ENCODE measurements at regions not wholly inside any gene's neighbourhood (a gene's known extent, or its start where the extent isn't known, plus 50 kb on each side); places are given as distances from the start of the nearest gene placed in this dataset.

GRCh38 chr3:72633121-72633520, 215.1 kb downstream of the SHQ1 start:
- no CpG with 5 or more reads among the region's 4 CpGs for WGBS (ENCODE audit: insufficient coverage)
- Histone ChIP-seq H3K79me2 (ENCODE audit: insufficient read depth, low read length) (no peaks in the 10 kb centered on the region), H3K27me3 (ENCODE audit: control insufficient read depth in 2 of 2, insufficient read depth in 2 of 2, low read length in 2 of 2) (no peaks in the 10 kb centered on the region), H4K20me1 (ENCODE audit: insufficient read depth, low read length) (no peaks in the 10 kb centered on the region), H3K9me3 (replicated peaks in 1 of 2; ENCODE audit: control insufficient read depth in 1 of 2, insufficient read depth in 1 of 2, low read length in 2 of 2) (no peaks in the 10 kb centered on the region), H3K4me3 (replicated peaks in 1 of 3; ENCODE audit: low read depth in 2 of 3, low read length in 3 of 3) (no peak overlapping the region), H3K9ac (ENCODE audit: insufficient read depth, low read length, poor library complexity, severe bottlenecking) (no peak overlapping the region), H3K4me2 (replicated peaks; ENCODE audit: extremely low read depth, low read length, poor library complexity, severe bottlenecking) (no peak overlapping the region), H2AFZ (ENCODE audit: insufficient read depth, low read depth, low read length, poor library complexity, severe bottlenecking) (no peak overlapping the region), H3K4me1 (ENCODE audit: control insufficient read depth in 1 of 2, insufficient read depth in 2 of 2, low read length in 2 of 2) (peaks cover 50 to 53% of the 10 kb centered on the region in 2 donors), H3K36me3 (replicated peaks in 1 of 2; ENCODE audit: control insufficient read depth in 1 of 2, insufficient read depth in 2 of 2, low read length in 2 of 2) (no peaks in the 10 kb centered on the region), H3K27ac (ENCODE audit: low read depth in 1 of 2, low read length in 2 of 2) (no peak overlapping the region)
- TF ChIP-seq CTCF (IDR thresholded peaks at IDR 0.05): no peak
- no peak overlapping the region for H3K4me3 Mint-ChIP-seq
- no peak for DNase-seq
- peak overlapping the region in 1 of 7 donors; percentile 54 for H3K27ac Mint-ChIP-seq
- peaks cover 0 to 2% (median 0%) of the 10 kb centered on the region in 7 donors for H3K9me3 Mint-ChIP-seq
- H3K27me3 Mint-ChIP-seq (ENCODE audit: low read depth in 3 of 3): peaks cover 0 to 7% (median 6%) of the 10 kb centered on the region in 3 donors
- peaks cover 47% of the 10 kb centered on the region for H3K4me1 Mint-ChIP-seq
- intact Hi-C loops (cut with micrococcal nuclease): no loop called here
- peaks cover 0 to 2% of the 10 kb centered on the region in 2 donors for H3K36me3 Mint-ChIP-seq

GRCh38 chr3:72632129-72632528, 216.1 kb downstream of the SHQ1 start:
- Histone ChIP-seq H3K9ac (ENCODE audit: insufficient read depth, low read length, poor library complexity, severe bottlenecking) (no peak overlapping the region), H3K4me3 (replicated peaks in 1 of 3; ENCODE audit: low read depth in 2 of 3, low read length in 3 of 3) (no peak overlapping the region), H3K9me3 (replicated peaks in 1 of 2; ENCODE audit: control insufficient read depth in 1 of 2, insufficient read depth in 1 of 2, low read length in 2 of 2) (no peaks in the 10 kb centered on the region), H3K79me2 (ENCODE audit: insufficient read depth, low read length) (no peaks in the 10 kb centered on the region), H3K27ac (ENCODE audit: low read depth in 1 of 2, low read length in 2 of 2) (no peak overlapping the region), H4K20me1 (ENCODE audit: insufficient read depth, low read length) (no peaks in the 10 kb centered on the region), H3K4me2 (replicated peaks; ENCODE audit: extremely low read depth, low read length, poor library complexity, severe bottlenecking) (no peak overlapping the region), H2AFZ (ENCODE audit: insufficient read depth, low read depth, low read length, poor library complexity, severe bottlenecking) (no peak overlapping the region), H3K4me1 (ENCODE audit: control insufficient read depth in 1 of 2, insufficient read depth in 2 of 2, low read length in 2 of 2) (peaks cover 52 to 53% of the 10 kb centered on the region in 2 donors), H3K27me3 (ENCODE audit: control insufficient read depth in 2 of 2, insufficient read depth in 2 of 2, low read length in 2 of 2) (no peaks in the 10 kb centered on the region), H3K36me3 (replicated peaks in 1 of 2; ENCODE audit: control insufficient read depth in 1 of 2, insufficient read depth in 2 of 2, low read length in 2 of 2) (no peaks in the 10 kb centered on the region)
- H3K4me1 Mint-ChIP-seq: peaks cover 50% of the 10 kb centered on the region
- H3K27me3 Mint-ChIP-seq (ENCODE audit: low read depth in 3 of 3): peaks cover 0 to 6% (median 5%) of the 10 kb centered on the region in 3 donors
- H3K9me3 Mint-ChIP-seq: peaks cover 0 to 2% (median 0%) of the 10 kb centered on the region in 7 donors
- DNase-seq: no peak
- H3K36me3 Mint-ChIP-seq: no peaks in the 10 kb centered on the region
- 100% methylated on average over 1 of the region's 5 CpGs for WGBS (ENCODE audit: insufficient coverage)
- intact Hi-C loops (cut with micrococcal nuclease): no loop called here
- H3K4me3 Mint-ChIP-seq: no peak overlapping the region
- TF ChIP-seq CTCF (IDR thresholded peaks at IDR 0.05): no peak
- H3K27ac Mint-ChIP-seq: no peak overlapping the region
